ENCODE measurements at regions not wholly inside any gene's neighbourhood (a gene's known extent, or its start where the extent isn't known, plus 50 kb on each side); places are given as distances from the start of the nearest gene placed in this dataset.

- TF ChIP-seq CTCF (IDR thresholded peaks at IDR 0.05 in 4 of 5, conservative IDR thresholded peaks at IDR 0.05 in 1 of 5) (no peak), POLR2A (IDR thresholded peaks at IDR 0.05) (no peak)
Observed at GRCh38 chr10:36700123-36700522, 425.3 kb upstream of the ANKRD30A start.

All from gastrocnemius medialis (tissue), 4 donors.